Keratinocyte (primary cell): ENCODE measurements at regions not wholly inside any gene's neighbourhood (a gene's known extent, or its start where the extent isn't known, plus 50 kb on each side); places are given as distances from the start of the nearest gene placed in this dataset.

Experiments used
- CTCF ChIP-seq, 3 experiments: IDR thresholded peaks in 1 of 3; conservative IDR thresholded peaks in 1 of 3; optimal IDR thresholded peaks in 1 of 3; 2 replicates in 2 of 3; 3 replicates in 1 of 3; pipeline versions ENCODE3 to v1.5.1; 2011; ENCODE audit warnings: low read length in 3 of 3, mild to moderate bottlenecking in 3 of 3, moderate library complexity in 2 of 3, control low read depth in 1 of 3, inconsistent platforms in 1 of 3; ENCODE audit not compliant: insufficient read depth in 2 of 3; ENCODE audit errors: extremely low read depth in 1 of 3
- EZH2 ChIP-seq: IDR thresholded peaks from one replicate; pipeline ENCODE4 v1.6.1; 2012; ENCODE audit warnings: inconsistent platforms, mild to moderate bottlenecking, low read length, moderate library complexity

GRCh38 chr22:48653929-48654328, 1173.7 kb downstream of the BRD1 start:
- no peak for TF ChIP-seq EZH2
- no peak for TF ChIP-seq CTCF (optimal IDR thresholded peaks at IDR 0.05 in 1 of 3, IDR thresholded peaks at IDR 0.05 in 1 of 3, conservative IDR thresholded peaks at IDR 0.05 in 1 of 3; ENCODE audit: extremely low read depth in 1 of 3, insufficient read depth in 2 of 3, low read length in 3 of 3)
